NCI-H2107 treated with DMSO at 0.1 percent for 48 hours (cell line): ENCODE measurements at regions not wholly inside any gene's neighbourhood (a gene's known extent, or its start where the extent isn't known, plus 50 kb on each side); places are given as distances from the start of the nearest gene placed in this dataset.
"Not testable (repeated sequence)": the region's sequence is repeated elsewhere in the genome, so short reads cannot be mapped to it uniquely, and the experiment has no call there.

Source experiments
- DNase-seq: peaks from one replicate; lab custom pipeline; 2025; ENCODE audit not compliant: unreplicated experiment; lab: John Stamatoyannopoulos, UW

- no peak for DNase-seq
These were observed 151.9 kb downstream of the CRLF2 start for GRCh38 chrX:1060562-1060960.

- DNase-seq, result no peak
These were observed 152.6 kb downstream of the CRLF2 start for GRCh38 chrX:1059576-1060561.

- not testable (repeated sequence) for DNase-seq
These were observed 158.8 kb downstream of the CRLF2 start for GRCh38 chrX:1053600-1053999.

DNA sequence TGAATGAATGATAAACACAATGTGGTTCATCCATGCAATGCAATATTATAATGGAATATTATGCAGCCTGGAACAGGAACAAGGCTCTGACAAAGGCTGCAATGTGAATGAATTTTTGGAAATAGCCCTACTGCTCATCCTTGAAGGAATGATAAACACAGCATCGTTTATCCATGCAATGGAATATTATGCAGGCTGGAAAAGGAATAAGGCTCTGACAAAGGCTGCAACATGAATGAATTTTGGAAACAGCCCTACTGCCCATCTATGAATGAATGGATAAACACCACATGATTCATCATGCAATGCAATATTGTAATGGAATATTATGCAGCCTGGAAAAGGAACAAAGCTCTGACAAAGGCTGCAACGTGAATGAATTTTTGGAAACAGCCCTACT lies 159.4 kb downstream of the CRLF2 start:
- DNase-seq, result no peak

- no peak for DNase-seq
These were observed 160.4 kb downstream of the CRLF2 start for GRCh38 chrX:1052021-1052420.

DNA sequence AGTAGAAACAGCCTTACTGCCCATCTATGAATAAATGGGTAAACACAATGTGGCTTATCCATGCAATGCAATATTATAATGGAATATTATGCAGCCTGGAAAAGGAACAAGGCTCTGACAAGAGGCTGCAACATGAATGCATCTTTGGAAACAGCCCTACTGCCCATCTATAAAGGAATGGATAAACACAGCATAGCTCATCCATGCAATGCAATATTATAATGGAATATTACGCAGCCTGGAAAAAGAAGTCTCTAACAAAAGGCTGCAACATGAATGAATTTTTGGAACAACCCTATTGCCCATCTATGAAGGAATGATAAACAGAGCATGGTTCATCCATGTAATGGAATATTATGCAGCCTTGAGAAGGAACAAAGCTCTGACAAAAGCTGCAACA lies 161.0 kb downstream of the CRLF2 start:
- DNase-seq, result no peak

DNA sequence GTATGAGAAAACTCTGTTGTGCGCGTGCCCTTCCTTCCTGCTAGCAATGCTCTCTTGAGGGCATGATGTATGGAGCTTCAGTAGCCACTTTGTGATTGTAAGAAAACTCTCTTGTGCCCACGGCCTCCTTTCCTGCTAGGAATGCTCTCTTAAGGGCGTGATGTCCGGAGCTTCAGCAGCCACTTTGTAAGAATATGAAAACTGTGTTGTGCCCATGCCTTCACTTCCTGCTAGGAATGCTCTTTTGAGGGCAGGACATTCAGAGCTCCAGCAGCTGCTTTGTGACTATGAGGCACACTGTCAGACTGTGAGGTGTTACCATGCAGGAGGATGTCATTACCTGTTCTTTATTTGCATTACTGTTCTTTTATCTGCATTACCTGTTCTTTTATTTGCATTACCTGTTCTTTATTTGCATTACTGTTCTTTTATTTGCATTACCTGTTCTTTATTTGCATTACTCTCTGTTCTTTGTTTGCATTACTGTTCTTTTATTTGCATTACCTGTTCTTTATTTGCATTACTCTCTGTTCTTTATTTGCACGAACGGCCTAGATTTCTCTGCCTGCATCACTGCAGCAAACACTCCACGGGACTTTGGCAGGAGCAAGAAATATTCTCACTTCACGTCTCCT lies 166.7 kb downstream of the CRLF2 start:
- DNase-seq, result no peak

- DNase-seq, result no peak
These were observed 171.4 kb downstream of the CRLF2 start for GRCh38 chrX:1041091-1041490.

GRCh38 chrX:1035931-1036330 lies 176.5 kb downstream of the CRLF2 start:
- DNase-seq, result not testable (repeated sequence)

- no peak for DNase-seq
These were observed 177.2 kb downstream of the CRLF2 start for GRCh38 chrX:1035206-1035605.

GRCh38 chrX:1034717-1035116 lies 177.7 kb downstream of the CRLF2 start:
- no peak for DNase-seq

- no peak for DNase-seq
These were observed 180.7 kb downstream of the CRLF2 start for GRCh38 chrX:1031521-1032430.

GRCh38 chrX:1029494-1029893 lies 183.0 kb downstream of the CRLF2 start:
- no peak for DNase-seq

DNA sequence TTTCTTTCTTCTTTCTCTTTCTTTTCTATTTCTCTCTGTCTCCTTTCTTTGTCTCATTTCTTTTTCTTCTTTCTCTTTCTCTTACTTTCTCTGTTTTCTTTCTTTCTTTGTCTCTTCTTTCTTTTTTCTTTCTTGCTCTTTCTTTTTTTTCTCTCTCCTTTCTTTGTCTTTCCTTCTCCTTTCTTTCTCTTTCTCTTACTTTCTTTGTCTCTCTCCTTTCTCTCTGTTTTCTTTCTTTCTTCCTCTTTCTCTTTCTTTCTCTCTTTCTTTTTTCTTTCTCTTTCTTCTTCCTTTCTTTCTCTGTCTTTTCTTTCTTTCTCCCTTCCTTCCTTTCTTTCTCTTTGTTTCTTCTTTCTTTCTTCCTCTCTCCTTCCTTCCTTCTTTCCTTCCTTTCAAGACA lies 184.8 kb downstream of the CRLF2 start:
- no peak for DNase-seq

GRCh38 chrX:1027133-1027532 lies 185.3 kb downstream of the CRLF2 start:
- DNase-seq, result no peak

- DNase-seq, result no peak
These were observed 186.0 kb downstream of the CRLF2 start for GRCh38 chrX:1026263-1027015.

DNA sequence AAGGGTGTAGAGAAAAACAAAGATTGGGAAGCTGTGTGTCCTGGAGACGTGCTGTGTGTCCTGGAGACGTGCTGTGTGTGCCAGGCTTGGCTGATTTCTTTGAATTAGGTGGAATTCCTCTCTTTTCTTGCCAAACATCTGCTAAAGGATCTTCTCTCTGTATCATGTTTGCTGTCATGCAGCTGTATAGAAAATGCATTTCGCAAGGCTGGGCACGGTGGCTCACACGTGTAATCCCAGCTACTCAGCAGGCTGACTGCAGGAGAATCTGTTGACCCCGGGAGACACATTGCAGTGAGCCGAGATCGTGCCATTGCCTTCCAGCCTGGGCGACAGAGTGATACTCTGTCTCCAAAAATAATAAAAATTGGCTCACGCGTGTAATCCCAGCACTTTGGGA lies 187.0 kb downstream of the CRLF2 start:
- DNase-seq, result no peak

DNA sequence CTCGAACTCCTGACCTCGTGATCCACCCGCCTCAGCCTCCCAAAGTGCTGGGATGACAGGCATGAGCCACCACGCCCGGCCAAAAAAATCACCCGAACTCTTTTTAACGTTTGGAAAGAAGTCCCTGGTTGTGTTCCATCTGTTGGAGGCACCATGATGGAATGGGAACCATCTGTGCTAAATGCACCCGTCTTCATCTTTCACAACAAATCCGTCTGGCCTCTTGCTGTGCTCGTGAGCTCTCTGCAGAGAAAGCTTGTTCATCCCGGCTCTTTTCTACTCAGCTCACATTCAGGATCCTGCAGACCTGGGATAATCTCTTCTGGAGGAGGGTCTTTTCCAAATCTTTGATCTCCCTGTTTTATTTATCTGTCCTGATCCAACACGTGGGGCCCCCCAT lies 188.8 kb downstream of the CRLF2 start:
- DNase-seq, result no peak

GRCh38 chrX:1021314-1021993 lies 191.0 kb downstream of the CRLF2 start:
- DNase-seq, result not testable (repeated sequence)

- DNase-seq, result no peak
These were observed 191.7 kb downstream of the CRLF2 start for GRCh38 chrX:1020634-1021166.
